ENCODE measurements at regions not wholly inside any gene's neighbourhood (a gene's known extent, or its start where the extent isn't known, plus 50 kb on each side); places are given as distances from the start of the nearest gene placed in this dataset.

GRCh38 chr18:67964462-67964861 is 447.9 kb upstream of the DSEL start:
- Histone ChIP-seq H3K4me1 (replicated peaks in 1 of 4; ENCODE audit: control insufficient read depth in 3 of 4, insufficient read depth in 4 of 4, low read length in 3 of 4) (no peaks in the 10 kb centered on the region), H3K23me2 (ENCODE audit: low read depth, low read length) (no peaks in the 10 kb centered on the region; the same call in 1 of the 2 replicates), H3K27me3 (replicated peaks in 1 of 4; ENCODE audit: control insufficient read depth in 3 of 4, extremely low read depth in 1 of 4, insufficient read depth in 3 of 4, low read length in 3 of 4) (no peaks in the 10 kb centered on the region), H2BK120ac (replicated peaks; ENCODE audit: low read depth, low read length) (no peak overlapping the region), H3K23ac (ENCODE audit: insufficient read length) (no peak overlapping the region), H4K20me1 (replicated peaks in 1 of 2; ENCODE audit: control insufficient read depth in 1 of 2, insufficient read depth in 2 of 2, low read length in 2 of 2) (no peaks in the 10 kb centered on the region), H3K36me3 (ENCODE audit: control insufficient read depth in 2 of 4, insufficient read depth in 4 of 4, low read length in 3 of 4) (no peaks in the 10 kb centered on the region), H3K4me3 (ENCODE audit: extremely low read depth in 1 of 4, insufficient read depth in 2 of 4, low read depth in 3 of 4, low read length in 4 of 4) (no peak overlapping the region), H2AK5ac (ENCODE audit: low read depth, low read length) (no peak overlapping the region), H3K56ac (replicated peaks; ENCODE audit: insufficient read length, low read depth, low read length) (no peak overlapping the region), H3K79me1 (ENCODE audit: low read depth, low read length) (no peaks in the 10 kb centered on the region), H4K5ac (ENCODE audit: insufficient read length, low read depth, low read length) (no peak overlapping the region), H4K91ac (replicated peaks; ENCODE audit: insufficient read length, low read length) (no peak overlapping the region), H2BK5ac (ENCODE audit: low read depth, low read length) (no peak overlapping the region), H2AFZ (ENCODE audit: low read length) (no peak overlapping the region), H3K27ac (ENCODE audit: low read depth, low read length) (no peak overlapping the region), H3K9me3 (ENCODE audit: insufficient read depth in 2 of 2, low read depth in 1 of 2, low read length in 1 of 2) (no peaks in the 10 kb centered on the region), H3K79me2 (ENCODE audit: control insufficient read depth in 1 of 2, insufficient read depth in 2 of 2, low read length in 2 of 2) (no peaks in the 10 kb centered on the region), H3K4me2 (ENCODE audit: insufficient read depth in 1 of 2, low read depth in 2 of 2, low read length in 2 of 2) (no peak overlapping the region), H3K9ac (replicated peaks in 1 of 4; ENCODE audit: extremely low read depth in 1 of 4, low read depth in 3 of 4, low read length in 3 of 4) (no peak overlapping the region), H4K8ac (ENCODE audit: extremely low read depth, insufficient read depth, low read length) (no peak overlapping the region), H2BK15ac (ENCODE audit: low read length) (no peak overlapping the region), H3K14ac (ENCODE audit: insufficient read length) (no peak overlapping the region), H3K18ac (ENCODE audit: extremely low read depth, low read length) (no peak overlapping the region), H2BK20ac (ENCODE audit: low read length) (no peak overlapping the region), H2BK12ac (ENCODE audit: low read depth, low read length) (no peak overlapping the region), H3K4ac (replicated peaks; ENCODE audit: insufficient read length, low read depth, low read length) (no peak overlapping the region)
- WGBS, 2 experiments (ENCODE audit: extremely low coverage in 1 of 2, insufficient coverage in 1 of 2, insufficient read length in 1 of 2, insufficient replicate concordance in 2 of 2, low coverage in 1 of 2, low lambda C conversion rate in 2 of 2, missing lambda C conversion rate in 1 of 2): 93% methylated on average over 4 of the region's 4 CpGs; no CpG with 5 or more reads in 1 of the 2 experiments
- ChIA-PET CTCF (ENCODE audit: partially characterized antibody) (no interaction called here), POLR2A (ENCODE audit: partially characterized antibody) (no interaction called here)
- DNase-seq (ENCODE audit: low read depth in 1 of 2, low spot score in 2 of 2): no peak
- no peak for FAIRE-seq
- TF ChIP-seq TAF1 (IDR thresholded peaks at IDR 0.05; ENCODE audit: low read depth, low read length) (no peak), RNF2 (IDR thresholded peaks at IDR 0.05; ENCODE audit: borderline replicate concordance, low read depth, low read length, missing control alignments, poor library complexity, severe bottlenecking) (no peak)
